Testis (tissue), 2 donors: ENCODE measurements at regions not wholly inside any gene's neighbourhood (a gene's known extent, or its start where the extent isn't known, plus 50 kb on each side); places are given as distances from the start of the nearest gene placed in this dataset.

ENCODE experiments used
- POLR2A ChIP-seq: fragments of 450-650 bp; IDR thresholded peaks from one replicate; pipeline ENCODE4 v1.6.1; 2017; ENCODE audit warnings: antibody characterized with exemption, mild to moderate bottlenecking, moderate library complexity
- TF ChIP-seq, protein P1 (sequence below), 3 experiments: fragments of 450-650 bp in 2 of 3; fragments of 200-600 bp in 1 of 3; sonication (generic) in 1 of 3; IDR thresholded peaks; one replicate each; pipeline ENCODE4 v1.5.1; 2016 to 2019; ENCODE audit warnings: antibody characterized with exemption in 3 of 3, mild to moderate bottlenecking in 2 of 3, moderate library complexity in 1 of 3

DNA sequence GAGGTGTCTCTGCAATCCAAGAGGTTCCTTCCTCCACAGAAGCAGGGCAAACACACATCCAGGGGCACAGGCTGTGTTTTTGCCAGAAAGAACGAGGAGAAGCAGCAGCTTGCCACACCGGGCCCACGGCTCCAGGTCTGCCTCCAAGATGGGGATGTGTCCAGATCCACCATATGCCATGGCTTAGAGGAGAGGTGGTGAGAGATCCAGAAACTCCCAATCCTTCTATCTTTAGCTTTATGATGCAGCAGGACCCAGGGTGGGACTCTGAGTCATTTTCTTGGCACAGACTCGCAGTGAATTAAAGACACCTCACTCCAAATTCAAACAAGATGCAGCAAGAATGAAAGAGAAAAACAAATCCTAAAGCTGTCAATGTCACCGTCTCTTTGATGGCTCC lies 481.4 kb upstream of the TMEM132C start:
- TF ChIP-seq POLR2A = no peak
- TF ChIP-seq, protein P1, sequence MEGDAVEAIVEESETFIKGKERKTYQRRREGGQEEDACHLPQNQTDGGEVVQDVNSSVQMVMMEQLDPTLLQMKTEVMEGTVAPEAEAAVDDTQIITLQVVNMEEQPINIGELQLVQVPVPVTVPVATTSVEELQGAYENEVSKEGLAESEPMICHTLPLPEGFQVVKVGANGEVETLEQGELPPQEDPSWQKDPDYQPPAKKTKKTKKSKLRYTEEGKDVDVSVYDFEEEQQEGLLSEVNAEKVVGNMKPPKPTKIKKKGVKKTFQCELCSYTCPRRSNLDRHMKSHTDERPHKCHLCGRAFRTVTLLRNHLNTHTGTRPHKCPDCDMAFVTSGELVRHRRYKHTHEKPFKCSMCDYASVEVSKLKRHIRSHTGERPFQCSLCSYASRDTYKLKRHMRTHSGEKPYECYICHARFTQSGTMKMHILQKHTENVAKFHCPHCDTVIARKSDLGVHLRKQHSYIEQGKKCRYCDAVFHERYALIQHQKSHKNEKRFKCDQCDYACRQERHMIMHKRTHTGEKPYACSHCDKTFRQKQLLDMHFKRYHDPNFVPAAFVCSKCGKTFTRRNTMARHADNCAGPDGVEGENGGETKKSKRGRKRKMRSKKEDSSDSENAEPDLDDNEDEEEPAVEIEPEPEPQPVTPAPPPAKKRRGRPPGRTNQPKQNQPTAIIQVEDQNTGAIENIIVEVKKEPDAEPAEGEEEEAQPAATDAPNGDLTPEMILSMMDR (IDR thresholded peaks at IDR 0.05) = no peak
